ENCODE measurements at regions not wholly inside any gene's neighbourhood (a gene's known extent, or its start where the extent isn't known, plus 50 kb on each side); places are given as distances from the start of the nearest gene placed in this dataset.
"Not testable (repeated sequence)": the region's sequence is repeated elsewhere in the genome, so short reads cannot be mapped to it uniquely, and the experiment has no call there.

DNA sequence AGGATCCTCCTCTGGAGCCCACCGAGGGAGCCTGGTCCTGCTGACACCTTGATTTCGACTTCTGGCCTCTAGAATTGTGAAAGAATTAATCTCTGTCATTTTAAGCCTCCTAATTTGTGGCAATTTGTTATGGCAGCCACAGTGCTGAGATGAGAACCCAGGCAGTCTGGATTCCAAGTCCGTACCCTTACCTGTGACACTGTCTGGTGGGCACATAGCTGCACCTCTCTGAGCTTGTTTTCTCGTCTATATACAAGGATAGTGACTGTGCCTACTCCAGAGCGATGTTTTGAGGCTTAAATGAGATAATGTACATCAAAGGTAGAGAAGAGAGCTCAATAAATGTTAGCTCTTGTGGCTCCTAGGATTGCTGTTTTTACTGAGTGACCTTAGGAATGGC, 128.4 kb upstream of the MPHOSPH6 start:
- Mint-ChIP-seq H3K27ac (no peak overlapping the region), H3K36me3 (ENCODE audit: low read depth) (no peaks in the 10 kb centered on the region), H3K4me3 (no peak overlapping the region), H3K4me1 (ENCODE audit: low read depth) (no peaks in the 10 kb centered on the region), H3K27me3 (peaks cover 7% of the 10 kb centered on the region), H3K9me3 (no peaks in the 10 kb centered on the region)
- DNase-seq = no peak

DNA sequence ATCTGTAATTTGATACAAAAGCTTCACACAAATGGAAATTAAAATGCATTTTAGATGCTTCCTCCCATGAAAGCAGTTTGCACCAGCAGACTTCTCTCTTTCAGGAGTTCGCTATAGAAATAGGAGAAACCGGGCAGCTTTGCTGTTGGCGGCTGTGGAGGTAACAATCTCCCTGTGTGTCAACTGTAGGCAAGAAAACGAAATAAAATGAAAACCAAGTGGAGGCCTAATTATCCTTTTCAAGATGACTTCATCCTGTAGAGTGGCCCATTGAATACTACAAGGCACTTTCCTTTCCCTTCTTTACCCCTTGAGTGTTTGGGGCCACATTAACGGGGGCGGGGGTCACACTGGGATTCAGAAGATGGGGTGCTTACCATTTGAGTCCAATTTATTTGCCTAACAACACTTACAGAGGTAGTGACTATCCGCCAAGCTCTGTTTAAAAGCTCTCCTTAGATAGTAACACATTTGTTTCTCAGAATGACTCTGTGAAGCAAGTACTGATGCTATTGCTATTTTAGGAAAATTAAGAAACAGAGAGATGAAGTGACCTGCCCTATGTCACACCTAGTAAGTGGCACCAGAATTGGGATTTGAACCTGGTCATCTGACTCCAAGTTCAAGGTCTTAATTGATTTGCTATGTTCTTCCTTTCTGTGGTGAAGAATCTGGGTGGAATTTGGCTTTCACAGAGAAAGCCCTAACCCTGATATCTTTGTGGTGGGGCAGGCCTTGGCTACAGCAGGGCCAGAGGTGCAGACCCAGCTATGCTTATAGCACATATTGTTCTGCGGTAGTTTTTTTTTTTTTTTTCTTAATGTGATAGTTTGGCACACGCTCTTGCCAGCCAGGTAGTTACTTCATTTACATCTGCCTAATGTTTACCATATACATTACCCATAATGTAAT, 125.5 kb upstream of the MPHOSPH6 start:
- Mint-ChIP-seq H3K36me3 (ENCODE audit: low read depth) (no peaks in the 10 kb centered on the region), H3K27ac (no peak overlapping the region), H3K9me3 (no peaks in the 10 kb centered on the region), H3K4me1 (ENCODE audit: low read depth) (no peaks in the 10 kb centered on the region), H3K27me3 (peaks cover 7% of the 10 kb centered on the region), H3K4me3 (no peak overlapping the region)
- no peak for DNase-seq

DNA sequence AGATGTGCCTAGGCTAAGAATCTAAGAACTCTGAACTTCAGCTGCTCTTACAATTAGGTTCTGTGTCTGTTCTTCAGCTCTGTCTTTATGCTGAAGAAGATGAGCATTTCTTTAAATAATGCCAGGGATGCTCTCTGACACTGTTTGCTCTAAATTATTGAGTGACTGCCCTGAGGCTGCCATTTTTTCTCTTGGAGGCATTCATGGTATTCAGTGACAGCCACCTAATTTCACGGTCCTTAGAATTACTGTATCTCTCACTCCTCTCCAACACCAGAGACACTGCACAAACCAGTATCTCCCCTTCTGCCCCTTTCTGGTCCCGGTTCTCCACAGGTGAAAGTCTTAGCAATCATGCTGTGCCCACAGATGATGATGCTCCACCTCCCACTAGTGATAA, 123.6 kb upstream of the MPHOSPH6 start:
- Mint-ChIP-seq H3K4me1 (ENCODE audit: low read depth) (no peaks in the 10 kb centered on the region), H3K27ac (no peak overlapping the region), H3K4me3 (no peak overlapping the region), H3K27me3 (peaks cover 7% of the 10 kb centered on the region), H3K36me3 (ENCODE audit: low read depth) (no peaks in the 10 kb centered on the region), H3K9me3 (no peaks in the 10 kb centered on the region)
- DNase-seq = no peak

DNA sequence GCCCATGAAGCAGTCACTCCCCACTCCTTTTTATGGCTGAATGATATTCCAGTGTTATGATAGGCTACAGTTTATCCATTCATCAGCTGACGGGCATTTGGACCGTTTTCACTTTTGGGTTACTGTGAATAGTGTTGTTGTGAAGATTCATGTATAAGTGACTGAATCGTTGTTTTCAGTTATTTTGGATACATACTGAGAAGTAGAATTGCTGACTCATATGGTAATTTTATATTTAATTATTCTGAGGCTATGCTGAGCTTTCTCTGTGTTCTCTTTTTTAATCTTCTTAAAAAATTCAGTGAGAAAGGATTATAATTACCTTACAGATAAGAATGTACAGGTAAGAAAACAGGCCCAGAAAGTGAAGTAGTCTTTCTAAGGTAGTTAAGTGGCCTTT, 117.9 kb upstream of the MPHOSPH6 start:
- Mint-ChIP-seq H3K36me3 (ENCODE audit: low read depth) (no peaks in the 10 kb centered on the region), H3K9me3 (no peaks in the 10 kb centered on the region), H3K4me1 (ENCODE audit: low read depth) (no peaks in the 10 kb centered on the region), H3K27ac (no peak overlapping the region), H3K4me3 (no peak overlapping the region), H3K27me3 (no peaks in the 10 kb centered on the region)
- no peak for DNase-seq

DNA sequence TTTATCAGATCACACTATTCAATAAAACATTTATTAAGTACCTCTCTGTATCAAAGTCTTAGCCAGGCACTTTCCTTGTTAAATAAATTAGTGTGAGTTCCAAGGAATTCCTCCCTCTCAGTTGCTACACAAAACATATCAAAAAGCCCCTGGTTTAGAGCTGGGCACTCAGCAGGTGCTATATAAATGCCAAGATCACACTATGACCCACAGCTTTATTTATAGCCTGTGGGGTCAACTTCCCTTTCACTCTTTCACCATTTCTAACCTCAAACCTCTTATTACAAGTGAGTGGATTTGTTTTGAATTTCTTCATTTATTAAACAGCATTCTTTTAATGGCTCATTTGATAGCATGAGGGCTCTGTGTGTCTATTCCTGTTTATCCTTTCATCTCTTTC, 112.6 kb upstream of the MPHOSPH6 start:
- no peak for DNase-seq
- Mint-ChIP-seq H3K27ac (no peak overlapping the region), H3K4me1 (ENCODE audit: low read depth) (no peaks in the 10 kb centered on the region), H3K9me3 (no peaks in the 10 kb centered on the region), H3K4me3 (no peak overlapping the region), H3K27me3 (no peaks in the 10 kb centered on the region), H3K36me3 (ENCODE audit: low read depth) (no peaks in the 10 kb centered on the region)

DNA sequence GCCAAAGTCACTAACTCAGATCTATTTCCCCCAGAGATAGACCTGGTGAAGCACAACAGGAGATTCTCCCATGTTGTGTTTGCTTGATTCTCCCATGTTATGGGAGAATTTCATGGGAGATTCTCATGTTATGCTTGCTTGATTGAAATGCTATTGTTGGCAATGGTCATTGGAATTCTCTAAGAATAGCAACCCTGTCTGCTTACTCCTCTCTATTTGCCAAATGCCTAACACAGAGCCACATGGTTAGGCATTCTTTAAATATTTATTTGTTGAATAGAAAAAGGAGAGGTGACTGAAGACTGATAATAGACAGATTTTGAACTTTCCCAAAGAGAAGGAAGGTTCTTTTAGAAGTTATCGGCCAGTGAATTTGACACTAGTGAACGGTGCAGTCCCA, 111.5 kb upstream of the MPHOSPH6 start:
- DNase-seq = no peak
- Mint-ChIP-seq H3K27me3 (no peaks in the 10 kb centered on the region), H3K27ac (no peak overlapping the region), H3K36me3 (ENCODE audit: low read depth) (no peaks in the 10 kb centered on the region), H3K4me1 (ENCODE audit: low read depth) (no peaks in the 10 kb centered on the region), H3K9me3 (no peaks in the 10 kb centered on the region), H3K4me3 (no peak overlapping the region)

DNA sequence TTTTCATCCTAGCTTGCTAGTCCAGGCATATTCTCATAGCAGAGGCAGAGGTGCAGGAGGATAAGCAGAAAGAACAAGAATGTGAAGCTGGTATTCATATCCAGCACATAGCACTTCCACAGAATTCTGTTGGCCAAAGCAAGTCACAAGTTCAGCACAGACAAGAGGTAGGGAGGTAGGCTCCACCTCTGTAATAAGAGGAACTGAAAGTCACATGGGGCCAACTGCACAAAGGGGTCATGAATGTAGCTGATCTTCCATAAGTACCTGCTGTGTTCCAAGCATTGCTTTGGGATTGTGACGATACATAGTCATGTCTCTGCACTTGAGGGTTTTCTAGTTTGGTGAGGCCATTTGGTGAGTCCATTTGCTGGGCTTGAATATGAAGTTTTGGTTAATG, 110.8 kb upstream of the MPHOSPH6 start:
- no peaks in the 10 kb centered on the region for H3K4me1 Mint-ChIP-seq (ENCODE audit: low read depth)
- no peak overlapping the region for H3K27ac Mint-ChIP-seq
- H3K9me3 Mint-ChIP-seq = no peaks in the 10 kb centered on the region
- no peak for DNase-seq
- H3K27me3 Mint-ChIP-seq = no peaks in the 10 kb centered on the region
- H3K4me3 Mint-ChIP-seq = no peak overlapping the region
- no peaks in the 10 kb centered on the region for H3K36me3 Mint-ChIP-seq (ENCODE audit: low read depth)

DNA sequence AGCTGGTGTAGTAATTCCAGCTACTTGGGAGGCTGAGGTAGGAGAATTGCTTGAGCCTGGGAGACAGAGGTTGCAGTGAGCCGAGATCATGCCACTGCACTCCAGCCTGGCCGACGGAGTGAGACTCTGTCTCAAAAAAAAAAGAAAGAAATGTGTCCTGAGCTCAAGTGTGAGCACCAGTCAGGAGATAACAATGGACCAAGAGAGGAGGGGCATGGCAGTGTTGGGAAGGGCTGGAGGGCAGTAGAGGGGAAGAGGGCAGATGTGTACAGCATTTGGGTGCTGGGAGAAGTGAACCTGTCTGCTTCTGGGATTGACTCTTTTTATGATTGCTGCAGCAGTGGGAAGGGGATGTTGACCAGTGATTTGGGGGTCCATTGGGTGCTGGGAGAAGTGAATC, 105.3 kb upstream of the MPHOSPH6 start:
- not testable (repeated sequence) for H3K36me3 Mint-ChIP-seq (ENCODE audit: low read depth); H3K4me1 Mint-ChIP-seq (ENCODE audit: low read depth); DNase-seq; H3K4me3 Mint-ChIP-seq; H3K9me3 Mint-ChIP-seq; H3K27ac Mint-ChIP-seq
- peaks cover 26% of the 10 kb centered on the region for H3K27me3 Mint-ChIP-seq

DNA sequence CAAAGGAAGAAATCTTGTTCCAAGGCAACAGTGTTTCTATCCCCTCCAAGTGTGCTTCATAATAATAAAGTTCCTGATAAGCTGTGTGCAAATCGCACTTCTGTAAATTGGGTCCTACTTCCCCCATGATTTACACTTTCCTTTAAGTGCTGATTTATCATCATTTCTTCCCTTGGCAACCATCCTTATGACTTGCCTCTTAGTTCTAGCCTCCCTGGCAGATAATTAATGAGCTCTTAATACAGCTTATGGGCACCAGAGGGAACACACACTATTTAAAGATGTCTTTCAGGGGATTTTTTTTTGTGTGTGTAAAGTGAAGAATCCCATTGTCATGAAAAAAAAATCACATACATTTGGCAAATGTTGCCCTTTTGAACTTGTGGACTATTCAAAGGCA, 101.6 kb upstream of the MPHOSPH6 start:
- H3K4me1 Mint-ChIP-seq (ENCODE audit: low read depth) = no peaks in the 10 kb centered on the region
- H3K4me3 Mint-ChIP-seq = no peak overlapping the region
- H3K27ac Mint-ChIP-seq = no peak overlapping the region
- no peaks in the 10 kb centered on the region for H3K9me3 Mint-ChIP-seq
- H3K27me3 Mint-ChIP-seq = peaks cover 33% of the 10 kb centered on the region
- DNase-seq = no peak
- H3K36me3 Mint-ChIP-seq (ENCODE audit: low read depth) = no peaks in the 10 kb centered on the region

DNA sequence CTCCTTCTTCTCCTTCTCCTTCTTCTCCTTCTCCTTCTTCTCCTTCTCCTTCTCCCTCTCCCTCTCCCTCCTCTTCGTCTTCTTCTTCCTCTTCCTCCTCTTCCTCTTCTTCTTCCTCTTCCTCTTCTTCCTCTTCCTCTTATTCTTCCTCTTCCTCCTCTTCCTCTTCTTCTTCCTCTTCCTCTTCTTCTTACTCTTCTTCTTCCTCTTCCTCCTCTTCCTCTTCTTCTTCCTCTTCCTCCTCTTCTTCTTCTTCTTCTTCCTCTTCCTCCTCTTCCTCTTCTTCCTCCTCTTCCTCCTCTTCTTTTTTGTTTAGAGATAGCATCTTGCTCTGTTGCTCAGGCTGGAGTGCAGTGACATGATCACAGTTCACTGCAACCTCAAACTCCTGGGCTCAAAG, 97.7 kb upstream of the MPHOSPH6 start:
- H3K36me3 Mint-ChIP-seq (ENCODE audit: low read depth); H3K9me3 Mint-ChIP-seq; H3K4me1 Mint-ChIP-seq (ENCODE audit: low read depth); H3K4me3 Mint-ChIP-seq; H3K27ac Mint-ChIP-seq; DNase-seq: not testable (repeated sequence)
- peaks cover 43% of the 10 kb centered on the region for H3K27me3 Mint-ChIP-seq

DNA sequence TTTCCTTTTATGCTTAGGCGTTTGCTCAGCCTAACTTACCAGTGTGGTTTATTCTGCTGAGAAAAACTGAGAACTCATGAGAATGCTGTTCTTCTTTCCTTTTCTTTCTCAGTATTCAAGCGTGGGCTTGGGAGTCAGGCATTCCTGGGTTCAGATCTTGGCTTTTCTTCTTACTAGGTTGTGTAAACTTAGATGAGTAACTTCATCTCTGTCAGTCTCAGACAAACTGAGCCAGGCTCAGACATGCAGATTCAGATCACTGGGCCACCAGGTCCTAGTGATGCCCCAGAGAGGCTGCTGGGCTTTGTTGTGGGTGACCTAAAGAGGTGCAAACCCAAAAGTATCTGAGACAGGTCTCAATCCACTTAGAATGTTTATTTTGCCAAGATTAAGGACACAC, 95.8 kb upstream of the MPHOSPH6 start:
- H3K9me3 Mint-ChIP-seq = peaks cover 4% of the 10 kb centered on the region
- DNase-seq = no peak

DNA sequence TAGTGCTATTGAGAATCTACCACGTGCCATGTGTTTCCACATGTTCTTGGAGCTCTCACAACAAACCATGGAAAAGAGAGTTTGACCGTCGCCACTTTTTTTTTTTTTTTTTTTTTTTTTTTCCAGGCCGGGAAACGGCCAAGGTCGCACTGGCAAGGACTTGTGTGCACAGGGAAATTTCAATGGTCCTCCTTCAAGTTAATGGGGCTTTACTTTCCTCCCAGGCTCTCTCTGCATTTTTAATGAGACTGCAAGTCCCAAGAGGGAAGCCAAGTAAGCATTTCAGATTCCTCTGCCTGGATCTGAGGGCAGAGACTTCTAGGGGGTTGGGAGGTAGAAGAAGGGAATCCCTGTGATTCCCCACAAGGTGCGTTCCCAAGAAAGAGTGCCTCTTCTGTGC, 94.7 kb upstream of the MPHOSPH6 start:
- no peaks in the 10 kb centered on the region for H3K4me1 Mint-ChIP-seq (ENCODE audit: low read depth)
- no peak for DNase-seq
- H3K27ac Mint-ChIP-seq = no peak overlapping the region
- peaks cover 43% of the 10 kb centered on the region for H3K27me3 Mint-ChIP-seq
- no peak overlapping the region for H3K4me3 Mint-ChIP-seq
- H3K9me3 Mint-ChIP-seq = peaks cover 12% of the 10 kb centered on the region
- no peaks in the 10 kb centered on the region for H3K36me3 Mint-ChIP-seq (ENCODE audit: low read depth)

More for the DNA sequence above, 95.8 kb upstream of the MPHOSPH6 start:
- Mint-ChIP-seq H3K4me1 (ENCODE audit: low read depth) (no peaks in the 10 kb centered on the region), H3K27ac (no peak overlapping the region), H3K36me3 (ENCODE audit: low read depth) (no peaks in the 10 kb centered on the region), H3K4me3 (no peak overlapping the region), H3K27me3 (peaks cover 49% of the 10 kb centered on the region)

DNA sequence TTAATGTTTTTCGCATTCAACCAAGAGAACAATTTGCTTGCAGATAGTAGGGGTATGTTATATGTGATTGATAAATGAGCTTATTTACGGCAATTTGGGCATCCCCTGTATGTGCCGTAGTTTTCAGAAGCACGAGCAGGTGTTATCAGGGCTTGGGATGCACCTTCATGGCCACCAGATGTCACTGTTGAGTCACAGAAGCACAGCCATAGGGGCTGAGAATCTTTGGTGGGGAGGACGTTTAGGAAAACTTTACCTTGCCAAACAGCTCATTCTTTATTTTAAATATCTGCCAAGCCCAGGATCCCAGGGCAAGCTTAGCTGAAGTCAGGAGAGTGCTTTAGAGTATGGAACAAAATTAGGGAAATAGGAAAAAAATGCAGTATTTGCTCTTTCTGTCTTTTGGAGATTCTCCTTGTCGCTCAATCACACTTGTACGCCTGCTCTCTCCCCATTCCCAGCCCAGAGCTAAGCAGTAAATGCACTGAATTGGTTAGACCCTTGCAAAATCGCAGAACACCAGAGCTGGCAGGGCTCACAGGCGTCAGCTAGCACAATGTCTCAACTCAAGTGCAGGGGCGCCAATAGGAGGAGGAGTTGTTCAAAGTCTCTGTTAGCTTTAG, 93.6 kb upstream of the MPHOSPH6 start:
- Mint-ChIP-seq H3K9me3 (peaks cover 12% of the 10 kb centered on the region), H3K4me1 (ENCODE audit: low read depth) (no peaks in the 10 kb centered on the region), H3K4me3 (no peak overlapping the region), H3K27ac (no peak overlapping the region), H3K27me3 (peaks cover 43% of the 10 kb centered on the region), H3K36me3 (ENCODE audit: low read depth) (no peaks in the 10 kb centered on the region)
- peak; percentile 45 for DNase-seq

DNA sequence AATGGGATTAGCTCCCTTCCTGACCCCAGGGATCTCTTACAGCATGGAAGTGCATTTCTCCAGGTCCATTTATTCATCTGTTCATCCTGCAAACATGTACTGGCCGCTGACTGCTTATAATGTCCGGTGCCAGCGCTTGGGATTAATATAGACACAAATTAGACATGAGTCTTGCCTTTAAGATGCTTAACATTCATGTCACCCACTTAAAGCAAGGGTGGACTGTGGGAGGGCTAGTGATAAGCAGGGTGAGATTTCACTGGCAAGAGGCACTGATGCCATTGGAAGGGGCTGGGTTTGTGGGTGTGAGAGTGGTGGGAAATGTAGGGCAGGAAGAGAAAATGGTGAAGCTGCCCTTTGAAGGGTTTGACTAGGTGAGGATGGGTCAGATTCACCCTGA, 92.2 kb upstream of the MPHOSPH6 start:
- peaks cover 12% of the 10 kb centered on the region for H3K9me3 Mint-ChIP-seq

DNA sequence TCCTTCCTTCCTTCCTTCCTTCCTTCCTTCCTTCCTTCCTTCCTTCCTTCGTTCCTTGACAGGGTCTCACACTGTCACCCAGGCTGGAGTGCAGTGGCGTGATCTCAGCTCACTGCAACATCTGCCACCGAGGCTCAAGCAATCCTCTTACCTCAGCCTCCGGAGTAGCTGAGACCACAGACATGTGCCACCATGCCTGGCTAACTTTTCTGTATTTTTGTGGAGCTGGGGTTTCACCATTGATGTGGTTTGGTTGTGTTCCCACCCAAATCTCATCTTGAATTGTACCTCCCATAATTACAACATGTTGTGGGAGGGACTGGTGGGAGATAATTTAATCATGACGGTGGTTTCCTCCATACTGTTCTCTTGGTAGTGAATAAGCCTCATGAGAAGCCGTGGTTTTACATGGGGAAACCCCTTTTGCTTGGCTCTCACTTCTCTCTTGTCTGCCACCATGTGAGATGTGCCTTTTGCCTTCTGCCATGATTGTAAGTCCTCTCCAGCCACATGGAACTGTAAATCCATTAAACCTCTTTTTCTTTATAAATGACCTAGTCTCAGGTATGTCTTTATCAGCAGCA, 90.3 kb upstream of the MPHOSPH6 start:
- DNase-seq = no peak
- H3K27me3 Mint-ChIP-seq = peaks cover 40% of the 10 kb centered on the region
- H3K36me3 Mint-ChIP-seq (ENCODE audit: low read depth) = no peaks in the 10 kb centered on the region
- H3K9me3 Mint-ChIP-seq = peaks cover 12% of the 10 kb centered on the region
- H3K4me1 Mint-ChIP-seq (ENCODE audit: low read depth) = no peaks in the 10 kb centered on the region
- no peak overlapping the region for H3K27ac Mint-ChIP-seq
- H3K4me3 Mint-ChIP-seq = no peak overlapping the region

More for the DNA sequence above, 92.2 kb upstream of the MPHOSPH6 start:
- Mint-ChIP-seq H3K4me3 (no peak overlapping the region), H3K36me3 (ENCODE audit: low read depth) (no peaks in the 10 kb centered on the region), H3K4me1 (ENCODE audit: low read depth) (no peaks in the 10 kb centered on the region), H3K27me3 (peaks cover 48% of the 10 kb centered on the region), H3K27ac (no peak overlapping the region)
- no peak for DNase-seq

All from activated T-cell treated with anti-CD3 and anti-CD28 coated beads, Interleukin-2, amount 50 U/mL, for 24 hours (primary cell).